C4-2B (cell line): ENCODE measurements at regions not wholly inside any gene's neighbourhood (a gene's known extent, or its start where the extent isn't known, plus 50 kb on each side); places are given as distances from the start of the nearest gene placed in this dataset.

Source experiments
- CTCF ChIP-seq: fragments of 450-650 bp; conservative IDR thresholded peaks from 2 replicates; pipeline ENCODE4 v1.5.1; 2017; ENCODE audit warnings: mild to moderate bottlenecking
- ZFX ChIP-seq: fragments of 450-650 bp; IDR thresholded peaks from 2 replicates; pipeline ENCODE4 v1.6.1; 2017

- TF ChIP-seq CTCF (no peak), ZFX (no peak)
Measured at GRCh38 chr7:93779115-93779514, 111.4 kb downstream of the TFPI2 start.
